GM19324 (cell line): ENCODE measurements at regions not wholly inside any gene's neighbourhood (a gene's known extent, or its start where the extent isn't known, plus 50 kb on each side); places are given as distances from the start of the nearest gene placed in this dataset.
A peak's percentile ranks its signal among the peaks of the same experiment; 100 is the strongest.
"Not testable (repeated sequence)": the region's sequence is repeated elsewhere in the genome, so short reads cannot be mapped to it uniquely, and the experiment has no call there.

Experiments used
- ATAC-seq: cut with Tn5 transposase; IDR thresholded peaks from one replicate; pipeline ENCODE4 v1.9.1; 2021; ENCODE audit warnings: mild to moderate bottlenecking, moderate library complexity; ENCODE audit not compliant: unreplicated experiment, low FRiP score

- no peak for ATAC-seq
Measured at GRCh38 chr7:93048136-93048930, 69.4 kb downstream of the SAMD9 start.

- no peak for ATAC-seq
Measured at GRCh38 chr7:93047514-93048099, 70.2 kb downstream of the SAMD9 start.

DNA sequence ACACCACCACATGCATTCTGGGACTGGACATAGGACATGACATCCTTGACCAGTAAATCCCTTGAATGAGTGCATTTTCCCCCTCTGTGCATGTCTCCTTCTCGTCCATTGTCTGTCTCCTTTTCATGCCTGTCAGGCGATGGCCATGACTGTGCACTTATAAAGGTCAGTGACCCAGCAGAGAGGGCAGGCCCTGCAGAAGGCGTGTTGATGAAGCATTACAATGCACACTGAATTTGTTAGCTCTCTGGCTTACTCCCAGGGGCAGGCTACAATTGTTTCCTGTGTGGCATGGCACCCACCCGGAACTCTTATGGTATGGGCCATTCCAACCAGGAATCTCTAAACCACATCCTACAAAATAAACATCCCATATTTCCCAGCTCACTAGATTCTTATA is 71.1 kb downstream of the SAMD9 start:
- no peak for ATAC-seq

DNA sequence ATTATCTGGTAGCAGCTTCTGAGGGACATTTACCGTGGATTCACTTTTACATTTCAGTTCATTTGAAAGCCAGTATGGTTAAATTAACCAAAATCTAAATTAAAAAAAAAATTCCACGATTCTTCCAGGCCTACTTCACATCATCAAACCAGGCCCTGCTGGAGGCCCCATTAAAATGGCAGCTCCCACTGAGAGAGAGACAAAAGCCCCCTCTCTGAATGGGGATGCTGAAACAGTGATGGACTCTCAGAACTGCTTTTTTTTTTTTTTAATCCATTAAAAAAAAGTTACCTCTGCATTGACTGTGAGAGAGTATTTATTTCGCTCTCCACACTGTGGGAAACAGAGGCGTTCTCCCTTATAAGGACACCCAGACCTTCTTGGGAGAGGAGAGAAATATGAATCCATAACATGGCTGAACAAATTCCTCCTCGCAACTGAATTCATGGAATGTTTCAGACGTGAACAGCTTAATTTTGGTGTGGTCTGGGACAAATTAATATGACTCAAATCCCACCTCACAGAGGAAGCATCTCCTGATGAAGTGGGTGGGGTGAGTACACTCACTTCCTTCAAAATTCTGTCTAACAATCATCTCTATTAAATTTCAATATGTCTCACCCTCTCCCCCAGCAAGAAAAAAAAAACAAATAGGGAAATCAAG is 73.5 kb downstream of the SAMD9 start:
- no peak for ATAC-seq

GRCh38 chr7:93043385-93043985 is 74.3 kb downstream of the SAMD9 start:
- no peak for ATAC-seq

DNA sequence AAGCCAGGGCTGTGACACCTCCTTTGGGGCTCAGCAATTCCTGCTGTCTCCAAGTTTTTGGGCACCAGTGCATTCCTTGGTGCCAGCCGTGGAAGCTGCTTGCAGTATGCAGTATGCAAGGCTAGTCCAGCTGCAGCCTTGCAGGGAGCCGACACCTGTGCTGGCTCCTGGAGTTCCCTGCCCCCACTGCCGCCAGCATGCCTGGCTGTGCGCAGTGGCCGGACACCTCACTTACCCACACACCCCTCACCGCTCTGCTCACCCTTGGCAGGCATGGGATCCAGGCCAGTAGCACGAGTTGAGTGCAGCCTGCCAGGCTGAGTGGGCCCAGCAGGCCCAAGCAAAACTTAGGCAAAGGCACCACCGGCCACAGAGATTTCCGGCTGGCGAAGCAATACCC is 77.4 kb downstream of the SAMD9 start:
- no peak for ATAC-seq

- ATAC-seq: no peak
Measured at GRCh38 chr7:93039786-93040185, 78.0 kb downstream of the SAMD9 start.

GRCh38 chr7:93039282-93039681 is 78.5 kb downstream of the SAMD9 start:
- ATAC-seq: no peak

DNA sequence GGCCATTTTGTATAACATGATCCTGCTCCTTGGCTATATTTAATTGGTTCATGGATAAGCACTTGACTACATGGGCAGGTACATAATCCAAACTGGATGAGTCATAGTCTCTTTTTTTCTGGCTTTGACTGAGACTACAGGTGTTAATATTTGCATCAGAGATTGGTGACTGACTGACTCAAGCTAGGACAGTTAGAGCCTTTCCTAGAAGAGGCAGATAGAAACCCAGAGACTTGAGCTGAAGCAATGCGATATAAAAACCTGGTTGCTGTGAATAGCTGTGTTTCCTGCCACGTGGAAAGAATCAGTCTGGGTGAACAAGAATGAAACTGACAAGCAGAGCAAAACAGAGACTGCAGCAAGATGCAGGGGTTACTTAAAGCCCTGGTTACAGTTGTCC is 81.0 kb downstream of the SAMD9 start:
- ATAC-seq: peak; percentile 83

DNA sequence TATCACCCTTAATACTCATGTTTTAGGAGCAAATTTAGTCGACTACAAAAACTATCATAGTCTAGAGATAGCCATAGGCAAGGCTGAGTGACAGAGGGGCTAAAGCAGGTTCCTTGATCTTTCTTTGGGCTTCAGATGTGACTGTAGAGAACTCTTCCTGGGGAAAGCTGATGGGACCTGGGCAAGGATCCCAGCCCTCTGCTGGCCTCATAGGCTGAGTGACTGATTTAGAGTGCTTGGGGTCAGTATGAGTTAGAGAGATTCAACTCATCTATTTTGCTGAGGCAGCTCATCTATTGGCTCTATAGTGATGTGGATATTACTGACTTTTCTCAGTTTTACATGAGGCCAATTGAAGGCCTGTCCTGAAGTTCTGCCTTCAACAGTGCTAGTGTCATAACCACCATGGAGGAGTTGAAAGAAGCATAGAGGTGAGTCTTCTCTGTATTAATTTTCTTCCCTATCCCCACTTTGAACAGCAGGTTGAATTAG is 81.6 kb downstream of the SAMD9 start:
- ATAC-seq: no peak

DNA sequence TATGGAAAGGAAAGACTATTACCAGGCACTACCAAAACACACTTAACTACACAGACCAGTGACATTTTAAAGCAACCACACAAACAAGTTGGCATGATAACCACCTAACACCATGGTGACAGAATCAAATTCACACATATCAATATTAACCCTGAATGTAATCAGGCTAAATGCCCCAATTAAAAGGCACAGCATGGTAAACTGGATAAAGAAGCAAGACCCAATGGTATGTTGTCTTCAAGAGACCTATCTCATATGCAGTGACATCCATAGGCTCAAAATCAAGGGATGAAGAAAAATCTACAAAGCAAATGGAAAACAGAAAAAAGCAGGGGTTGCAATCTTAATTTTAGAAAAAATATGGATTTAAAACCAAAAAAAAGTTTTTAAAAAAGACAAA is 86.0 kb downstream of the SAMD9 start:
- ATAC-seq: no peak

DNA sequence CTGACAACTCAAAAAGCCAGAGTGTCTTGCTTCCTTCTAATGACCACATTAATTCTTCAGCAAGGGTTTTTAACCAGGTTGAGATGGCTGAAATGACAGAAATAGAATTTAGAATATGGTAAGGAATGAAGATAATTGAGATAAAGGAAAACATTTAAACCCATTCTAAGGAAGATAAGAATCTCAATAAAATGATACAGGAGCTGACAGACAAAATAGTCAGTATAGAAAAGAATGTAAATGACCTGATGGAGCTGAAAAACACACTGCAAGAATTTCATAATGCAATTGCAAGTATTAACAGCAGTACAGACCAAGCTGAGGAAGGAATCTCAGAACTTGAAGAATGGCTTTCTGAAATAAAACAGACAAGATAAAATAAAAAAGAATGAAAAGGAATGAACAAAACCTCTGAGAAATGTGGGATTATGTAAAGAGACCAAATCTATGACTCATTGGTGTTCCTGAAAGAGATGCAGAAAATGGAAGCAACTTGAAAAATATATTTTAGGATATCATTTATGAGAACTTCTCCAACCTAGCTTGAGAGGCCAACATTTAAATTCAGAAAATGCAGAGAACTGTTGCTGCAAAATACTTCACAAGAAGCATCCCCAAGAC is 87.1 kb downstream of the SAMD9 start:
- no peak for ATAC-seq

- ATAC-seq: no peak
Measured at GRCh38 chr7:93029056-93029455, 88.7 kb downstream of the SAMD9 start.

DNA sequence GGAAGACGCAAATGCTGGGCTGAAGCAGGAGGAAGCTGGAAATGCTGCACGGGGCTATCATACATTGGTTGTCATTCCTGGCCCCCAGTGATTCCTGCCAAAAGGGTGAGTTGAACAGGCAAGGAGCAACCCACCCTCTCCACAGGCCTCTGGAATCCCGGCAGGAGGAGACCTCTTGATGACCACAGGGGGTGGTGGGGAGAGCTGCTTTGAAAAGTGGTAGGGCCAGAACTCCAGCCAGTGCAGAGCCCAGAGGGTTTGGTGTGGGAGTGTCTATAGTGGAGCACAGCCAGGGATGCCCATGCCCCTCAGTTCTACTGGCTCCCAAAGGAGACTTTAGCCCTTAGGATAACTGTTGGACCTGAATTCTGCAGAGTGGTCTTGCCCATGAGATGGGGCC is 89.2 kb downstream of the SAMD9 start:
- ATAC-seq: no peak

DNA sequence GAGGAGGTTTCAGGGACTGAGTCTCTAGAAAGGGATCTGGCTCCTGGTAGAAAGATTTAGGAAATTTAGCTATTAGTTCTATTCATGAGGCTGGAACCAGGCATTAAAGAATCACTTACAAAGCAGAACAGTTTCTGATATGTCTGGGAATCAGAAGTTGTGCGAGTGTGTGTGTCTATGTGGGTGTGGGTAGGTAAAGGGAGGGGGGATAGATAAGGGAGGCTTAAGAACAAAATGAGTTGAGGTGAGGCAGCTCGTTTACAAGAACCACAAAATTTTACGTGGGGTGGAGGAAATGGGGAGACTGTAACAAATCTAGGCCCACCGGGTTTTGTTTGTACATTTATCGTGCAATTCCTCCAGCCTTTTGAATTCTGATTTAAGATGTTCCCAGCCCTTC is 90.7 kb downstream of the SAMD9 start:
- no peak for ATAC-seq

DNA sequence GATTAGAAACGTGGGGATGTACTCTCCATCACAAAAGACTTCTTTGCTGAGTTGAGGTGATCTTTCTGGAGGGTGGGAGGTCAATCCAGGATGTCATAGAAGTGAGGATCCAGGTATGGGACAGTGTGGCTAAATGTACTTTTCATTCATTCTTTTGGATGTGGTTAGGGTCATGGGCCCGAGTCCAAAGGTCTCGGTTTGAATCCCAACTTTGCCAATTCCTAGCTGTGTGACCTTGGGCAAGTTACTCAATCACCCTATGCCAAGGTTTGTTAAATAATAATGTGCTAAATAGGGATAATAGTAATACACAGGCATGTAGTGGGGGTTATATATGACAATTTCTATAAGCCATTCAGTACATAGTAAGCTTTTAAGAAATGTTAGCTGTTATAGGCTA is 91.4 kb downstream of the SAMD9 start:
- no peak for ATAC-seq

DNA sequence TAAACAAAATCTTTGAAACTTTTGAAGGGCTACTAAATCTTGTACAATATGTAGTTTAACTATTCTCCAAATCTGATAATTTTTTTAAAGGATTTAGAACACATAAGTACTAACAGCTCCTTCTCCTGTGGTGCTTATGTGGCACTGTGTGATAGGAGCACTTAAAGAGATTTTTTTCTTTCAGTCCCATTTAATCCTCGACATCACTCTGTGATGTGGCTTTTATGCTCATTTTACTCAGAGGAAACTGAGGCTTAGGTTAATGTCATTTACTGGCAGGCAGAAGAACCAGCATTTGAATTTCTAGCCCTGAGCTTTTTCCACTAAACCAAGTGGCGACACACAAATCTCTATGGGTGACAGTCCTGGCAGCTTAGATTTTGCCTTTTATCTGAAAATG is 92.4 kb downstream of the SAMD9 start:
- ATAC-seq: no peak

DNA sequence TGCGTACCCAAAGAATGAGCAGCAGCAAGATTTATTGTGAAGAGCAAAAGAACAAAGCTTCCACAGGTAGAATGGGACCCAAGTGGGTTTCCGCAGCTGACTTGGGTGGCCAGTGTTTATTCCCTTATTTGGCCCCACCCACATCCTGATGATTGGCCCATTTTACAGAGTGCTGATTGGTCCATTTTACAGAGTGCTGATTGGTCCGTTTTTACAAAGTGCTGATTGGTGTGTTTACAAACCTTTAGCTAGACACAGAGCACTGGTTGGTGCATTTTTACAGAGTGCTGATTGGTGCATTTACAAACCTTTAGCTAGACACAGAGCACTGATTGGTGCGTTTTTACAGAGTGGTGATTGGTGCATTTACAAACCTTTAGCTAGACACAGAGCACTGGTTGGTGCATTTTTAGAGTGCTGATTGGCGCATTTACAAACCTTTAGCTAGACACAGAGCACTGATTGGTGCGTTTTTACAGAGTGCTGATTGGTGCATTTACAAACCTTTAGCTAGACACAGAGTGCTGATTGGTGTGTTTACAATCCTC is 94.8 kb downstream of the SAMD9 start:
- not testable (repeated sequence) for ATAC-seq

DNA sequence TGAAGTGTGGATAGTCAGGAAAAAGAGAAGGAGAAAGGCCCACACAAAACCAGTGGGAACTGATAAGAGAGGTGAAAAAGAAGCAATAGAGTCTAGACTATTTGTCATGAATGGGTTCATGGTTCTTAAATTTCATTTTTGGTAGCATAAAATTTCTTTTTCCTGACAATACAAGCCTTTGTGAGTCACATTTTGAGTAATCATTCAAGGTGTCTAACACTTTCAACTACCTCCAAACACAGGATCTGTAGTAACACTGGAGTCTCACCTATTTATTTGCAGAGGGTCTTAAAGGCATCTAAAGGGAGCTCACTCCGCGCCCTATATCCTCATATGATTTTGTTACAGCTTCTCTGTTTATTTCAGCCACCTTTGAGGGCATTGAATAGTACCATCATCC is 96.0 kb downstream of the SAMD9 start:
- no peak for ATAC-seq

DNA sequence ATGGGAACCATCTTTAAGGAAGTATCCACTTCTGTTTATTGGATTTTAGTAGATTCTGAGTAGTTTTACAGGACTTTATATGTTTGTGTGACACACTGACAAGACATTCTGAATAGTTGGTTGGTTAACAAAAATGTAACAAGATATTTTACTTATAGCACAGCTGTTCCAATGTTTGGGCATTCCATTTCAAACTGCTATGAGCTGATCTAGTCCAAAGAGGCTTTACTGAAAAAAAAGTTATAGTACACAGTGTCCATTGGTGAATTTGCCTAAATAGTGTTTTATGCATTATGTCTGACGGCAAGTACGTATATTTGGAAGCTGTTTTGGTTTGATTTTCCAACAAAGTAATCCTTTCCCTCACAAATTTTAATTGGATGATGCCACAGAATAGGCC is 99.1 kb downstream of the SAMD9 start:
- no peak for ATAC-seq
